Fibroblast of lung (primary cell): ENCODE measurements at regions not wholly inside any gene's neighbourhood (a gene's known extent, or its start where the extent isn't known, plus 50 kb on each side); places are given as distances from the start of the nearest gene placed in this dataset.

ENCODE experiments used
- DNase-seq, 2 donors: peaks; one replicate each; pipeline versions ENCODE4 v3.0.0 to v3.0.0-alpha.2; 2010; ENCODE audit warnings: low read depth in 2 of 2
- H2AFZ ChIP-seq: 2 replicates; pipeline ENCODE4 v1.5.1; 2012; ENCODE audit warnings: low read length, control low read depth, inconsistent platforms
- H3K27ac ChIP-seq: 2 replicates; pipeline ENCODE4 v1.5.1; 2011; ENCODE audit warnings: low read length, control low read depth; ENCODE audit not compliant: insufficient read depth
- H3K27me3 ChIP-seq: 2 replicates; pipeline ENCODE4 v1.5.1; 2011; ENCODE audit warnings: mild to moderate bottlenecking, low read length; ENCODE audit not compliant: control insufficient read depth, insufficient read depth
- H3K36me3 ChIP-seq: 2 replicates; pipeline ENCODE4 v1.5.1; 2011; ENCODE audit warnings: low read length; ENCODE audit not compliant: control insufficient read depth, insufficient read depth
- H3K4me1 ChIP-seq: 2 replicates; pipeline ENCODE4 v1.5.1; 2011; ENCODE audit warnings: low read length; ENCODE audit not compliant: control insufficient read depth, insufficient read depth; ENCODE audit errors: extremely low read depth
- H3K4me2 ChIP-seq: 2 replicates; pipeline ENCODE4 v1.5.1; 2011; ENCODE audit warnings: low read length, control low read depth; ENCODE audit not compliant: insufficient read depth; ENCODE audit errors: extremely low read depth
- H3K4me3 ChIP-seq, 4 experiments: fragments of 200-600 bp in 1 of 4; sonication (generic) in 1 of 4; replicated peaks in 1 of 4; 2 replicates each; pipeline ENCODE4 v1.5.1; 2011 to 2016; ENCODE audit warnings: low read length in 4 of 4, low read depth in 3 of 4, mild to moderate bottlenecking in 3 of 4, control low read depth in 2 of 4, inconsistent platforms in 1 of 4, mixed read lengths in 1 of 4; ENCODE audit not compliant: insufficient read depth in 1 of 4; ENCODE audit errors: control extremely low read depth in 1 of 4
- H3K79me2 ChIP-seq: 2 replicates; pipeline ENCODE4 v1.5.1; 2012; ENCODE audit warnings: mild to moderate bottlenecking, low read length, inconsistent platforms; ENCODE audit not compliant: control insufficient read depth, insufficient read depth
- H3K9ac ChIP-seq: 2 replicates; pipeline ENCODE4 v1.5.1; 2011; ENCODE audit warnings: mild to moderate bottlenecking, low read length, control low read depth; ENCODE audit not compliant: insufficient read depth
- H3K9me3 ChIP-seq: 2 replicates; pipeline ENCODE4 v1.5.1; 2012; ENCODE audit warnings: low read depth, low read length; ENCODE audit not compliant: control insufficient read depth, insufficient read depth
- H4K20me1 ChIP-seq: 2 replicates; pipeline ENCODE4 v1.5.1; 2011; ENCODE audit warnings: low read length; ENCODE audit not compliant: control insufficient read depth, insufficient read depth; ENCODE audit errors: extremely low read depth
- CTCF ChIP-seq, 2 donors: IDR thresholded peaks in 1 of 2; conservative IDR thresholded peaks in 1 of 2; 1 replicate in 1 of 2; 2 replicates in 1 of 2; pipeline ENCODE4 v1.5.1; 2011 to 2012; ENCODE audit warnings: low read length in 2 of 2, control low read depth in 1 of 2, inconsistent platforms in 1 of 2, low read depth in 1 of 2, mild to moderate bottlenecking in 1 of 2
- EZH2 ChIP-seq: IDR thresholded peaks from 2 replicates; pipeline ENCODE4 v1.5.1; 2012; ENCODE audit warnings: low read length, control low read depth, mild to moderate bottlenecking; ENCODE audit errors: missing control alignments

- Histone ChIP-seq H3K9ac (no peak overlapping the region), H3K4me2 (no peak overlapping the region), H3K36me3 (no peaks in the 10 kb centered on the region), H3K79me2 (no peaks in the 10 kb centered on the region), H3K4me3 (no peak overlapping the region), H3K27ac (no peak overlapping the region), H4K20me1 (no peaks in the 10 kb centered on the region), H3K4me1 (no peaks in the 10 kb centered on the region), H3K27me3 (no peaks in the 10 kb centered on the region), H3K9me3 (no peaks in the 10 kb centered on the region), H2AFZ (no peak overlapping the region)
- no peak for TF ChIP-seq EZH2
- TF ChIP-seq CTCF (conservative IDR thresholded peaks at IDR 0.05 in 1 of 2, IDR thresholded peaks at IDR 0.05 in 1 of 2; ENCODE audit: low read depth in 1 of 2, low read length in 2 of 2): no peak
- DNase-seq: no peak
Observed at GRCh38 chr2:198968545-198968944, 489.2 kb downstream of the SATB2 start.

DNA sequence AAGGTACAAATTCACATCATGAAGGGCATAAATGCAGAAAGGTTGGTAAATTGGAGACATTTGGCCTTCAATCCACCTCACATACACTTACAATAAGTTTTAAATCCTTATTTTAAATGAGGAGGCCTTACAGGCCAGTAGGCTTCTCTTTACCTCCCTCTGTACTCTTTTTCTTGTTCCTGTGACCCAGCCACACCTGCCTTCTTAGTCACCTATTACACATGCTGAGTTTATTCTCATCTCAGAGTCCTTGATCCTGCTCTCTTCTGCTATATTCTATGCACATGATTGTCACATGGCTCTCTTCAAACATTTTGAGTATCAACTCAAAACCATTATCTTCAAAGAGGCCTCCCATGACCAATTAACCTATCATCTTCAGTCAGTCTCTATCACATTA is 491.5 kb downstream of the SATB2 start:
- no peaks in the 10 kb centered on the region for H3K27me3 ChIP-seq
- H4K20me1 ChIP-seq: no peaks in the 10 kb centered on the region
- TF ChIP-seq CTCF (conservative IDR thresholded peaks at IDR 0.05 in 1 of 2, IDR thresholded peaks at IDR 0.05 in 1 of 2; ENCODE audit: low read depth in 1 of 2, low read length in 2 of 2) (no peak), EZH2 (no peak)

DNA sequence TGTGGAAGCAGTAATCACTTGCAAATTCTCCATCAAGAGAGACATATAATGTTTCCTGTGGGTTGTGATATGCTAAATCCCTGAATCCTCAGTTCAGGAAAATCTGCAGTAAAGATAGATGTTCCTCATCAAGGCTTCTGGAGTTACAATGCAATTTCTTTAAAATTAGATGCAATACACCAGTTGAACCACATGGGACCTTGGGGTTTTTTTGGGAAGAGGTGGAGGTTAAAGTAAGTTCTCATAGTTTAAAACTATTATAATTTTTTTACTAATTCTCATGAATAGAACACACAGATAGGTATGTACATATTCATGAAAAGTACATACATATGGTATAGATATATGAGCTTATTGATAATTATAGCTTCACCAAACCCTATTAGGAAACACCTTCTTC is 496.2 kb downstream of the SATB2 start:
- Histone ChIP-seq H3K27me3 (no peaks in the 10 kb centered on the region), H3K9me3 (no peaks in the 10 kb centered on the region), H4K20me1 (no peaks in the 10 kb centered on the region), H3K27ac (no peak overlapping the region), H3K4me3 (no peak overlapping the region), H3K79me2 (no peaks in the 10 kb centered on the region), H3K9ac (no peak overlapping the region), H3K36me3 (no peaks in the 10 kb centered on the region), H3K4me1 (no peaks in the 10 kb centered on the region), H3K4me2 (no peak overlapping the region), H2AFZ (no peak overlapping the region)
- TF ChIP-seq EZH2 (no peak), CTCF (conservative IDR thresholded peaks at IDR 0.05 in 1 of 2, IDR thresholded peaks at IDR 0.05 in 1 of 2; ENCODE audit: low read depth in 1 of 2, low read length in 2 of 2) (peak in 1 of 2 donors; percentile 21)
- no peak for DNase-seq

More for the DNA sequence above, 491.5 kb downstream of the SATB2 start:
- no peak overlapping the region for H3K4me2 ChIP-seq
- H3K4me3 ChIP-seq: no peak overlapping the region
- no peaks in the 10 kb centered on the region for H3K79me2 ChIP-seq
- no peak overlapping the region for H2AFZ ChIP-seq
- H3K9ac ChIP-seq: no peak overlapping the region
- H3K9me3 ChIP-seq: no peaks in the 10 kb centered on the region
- no peak for DNase-seq
- no peak overlapping the region for H3K27ac ChIP-seq
- no peaks in the 10 kb centered on the region for H3K36me3 ChIP-seq
- H3K4me1 ChIP-seq: no peaks in the 10 kb centered on the region
